Erythroblast (primary cell): ENCODE measurements at regions not wholly inside any gene's neighbourhood (a gene's known extent, or its start where the extent isn't known, plus 50 kb on each side); places are given as distances from the start of the nearest gene placed in this dataset.

Experiments used
- GATA1 ChIP-seq: IDR thresholded peaks from 2 replicates; pipeline ENCODE4 v1.6.1; 2011; ENCODE audit warnings: low read depth, mild to moderate bottlenecking, control low read depth, low read length, moderate library complexity
- POLR2A ChIP-seq: IDR thresholded peaks from 2 replicates; pipeline ENCODE4 v1.6.1; 2011; ENCODE audit warnings: mild to moderate bottlenecking, low read length

DNA sequence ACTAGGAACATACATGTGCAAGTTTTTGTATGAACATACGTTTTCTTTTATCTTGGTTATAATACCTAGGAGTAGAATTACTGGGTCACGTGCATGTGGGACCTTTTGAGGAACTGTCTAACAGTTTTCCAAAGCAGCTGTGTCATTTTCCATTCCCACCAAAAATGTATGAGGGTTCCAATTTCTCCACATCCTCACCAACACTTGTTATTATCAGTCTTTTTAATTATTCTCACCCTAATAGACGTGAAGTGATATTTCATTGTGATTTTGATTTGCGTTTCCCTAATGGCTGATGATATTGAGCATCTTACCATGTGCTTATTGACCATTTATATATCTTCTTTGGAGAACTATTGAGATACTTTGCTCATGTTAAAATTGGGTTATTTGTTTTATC lies 162.1 kb downstream of the CHST1 start:
- TF ChIP-seq POLR2A (no peak), GATA1 (no peak)
